ENCODE measurements at regions not wholly inside any gene's neighbourhood (a gene's known extent, or its start where the extent isn't known, plus 50 kb on each side); places are given as distances from the start of the nearest gene placed in this dataset.

DNA sequence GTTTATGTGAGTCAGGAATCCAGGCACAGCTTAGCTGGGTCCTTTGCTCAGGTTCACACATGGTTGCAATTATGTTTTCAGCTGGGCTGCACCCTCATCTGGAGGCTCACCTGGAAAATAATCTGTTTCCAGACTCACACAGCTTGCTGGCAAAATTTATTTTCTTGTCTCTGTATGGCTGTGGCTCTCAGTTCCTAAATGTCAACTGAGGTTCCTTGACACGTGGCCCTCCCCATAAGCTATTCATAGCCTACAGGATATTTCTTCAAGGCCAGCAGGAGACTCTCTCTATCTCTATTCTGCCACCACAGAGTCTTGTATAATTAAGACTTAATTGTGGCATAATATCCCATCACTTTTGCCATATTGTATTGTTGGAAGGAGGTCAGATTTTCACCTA, 732.0 kb downstream of the CDH18 start:
- BruUV-seq (replicated peaks): no TSS peak
- TF ChIP-seq ZNF672 (CRISPR knock-in tag; IDR thresholded peaks at IDR 0.05) (no peak), PAF1 (CRISPR knock-in tag; IDR thresholded peaks at IDR 0.05) (no peak), SRY (CRISPR knock-in tag; IDR thresholded peaks at IDR 0.05) (no peak), ZKSCAN5 (CRISPR knock-in tag; IDR thresholded peaks at IDR 0.05) (no peak), ZNF83 (CRISPR knock-in tag; IDR thresholded peaks at IDR 0.05; ENCODE audit: borderline replicate concordance) (no peak), KLF16 (CRISPR knock-in tag; IDR thresholded peaks at IDR 0.05) (no peak), JARID2 (CRISPR knock-in tag; IDR thresholded peaks at IDR 0.05; ENCODE audit: insufficient replicate concordance) (no peak), ZNF629 (CRISPR knock-in tag; conservative IDR thresholded peaks at IDR 0.05) (no peak), REPIN1 (CRISPR knock-in tag; IDR thresholded peaks at IDR 0.05; ENCODE audit: borderline replicate concordance, low read depth) (no peak), HCFC1 (IDR thresholded peaks at IDR 0.05; ENCODE audit: low read depth, low read length) (no peak), ZNF234 (CRISPR knock-in tag; conservative IDR thresholded peaks at IDR 0.05) (no peak)
- TF ChIP-seq, protein P1, sequence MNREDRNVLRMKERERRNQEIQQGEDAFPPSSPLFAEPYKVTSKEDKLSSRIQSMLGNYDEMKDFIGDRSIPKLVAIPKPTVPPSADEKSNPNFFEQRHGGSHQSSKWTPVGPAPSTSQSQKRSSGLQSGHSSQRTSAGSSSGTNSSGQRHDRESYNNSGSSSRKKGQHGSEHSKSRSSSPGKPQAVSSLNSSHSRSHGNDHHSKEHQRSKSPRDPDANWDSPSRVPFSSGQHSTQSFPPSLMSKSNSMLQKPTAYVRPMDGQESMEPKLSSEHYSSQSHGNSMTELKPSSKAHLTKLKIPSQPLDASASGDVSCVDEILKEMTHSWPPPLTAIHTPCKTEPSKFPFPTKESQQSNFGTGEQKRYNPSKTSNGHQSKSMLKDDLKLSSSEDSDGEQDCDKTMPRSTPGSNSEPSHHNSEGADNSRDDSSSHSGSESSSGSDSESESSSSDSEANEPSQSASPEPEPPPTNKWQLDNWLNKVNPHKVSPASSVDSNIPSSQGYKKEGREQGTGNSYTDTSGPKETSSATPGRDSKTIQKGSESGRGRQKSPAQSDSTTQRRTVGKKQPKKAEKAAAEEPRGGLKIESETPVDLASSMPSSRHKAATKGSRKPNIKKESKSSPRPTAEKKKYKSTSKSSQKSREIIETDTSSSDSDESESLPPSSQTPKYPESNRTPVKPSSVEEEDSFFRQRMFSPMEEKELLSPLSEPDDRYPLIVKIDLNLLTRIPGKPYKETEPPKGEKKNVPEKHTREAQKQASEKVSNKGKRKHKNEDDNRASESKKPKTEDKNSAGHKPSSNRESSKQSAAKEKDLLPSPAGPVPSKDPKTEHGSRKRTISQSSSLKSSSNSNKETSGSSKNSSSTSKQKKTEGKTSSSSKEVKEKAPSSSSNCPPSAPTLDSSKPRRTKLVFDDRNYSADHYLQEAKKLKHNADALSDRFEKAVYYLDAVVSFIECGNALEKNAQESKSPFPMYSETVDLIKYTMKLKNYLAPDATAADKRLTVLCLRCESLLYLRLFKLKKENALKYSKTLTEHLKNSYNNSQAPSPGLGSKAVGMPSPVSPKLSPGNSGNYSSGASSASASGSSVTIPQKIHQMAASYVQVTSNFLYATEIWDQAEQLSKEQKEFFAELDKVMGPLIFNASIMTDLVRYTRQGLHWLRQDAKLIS (CRISPR knock-in tag; IDR thresholded peaks at IDR 0.05): no peak
- TF ChIP-seq, protein P2, sequence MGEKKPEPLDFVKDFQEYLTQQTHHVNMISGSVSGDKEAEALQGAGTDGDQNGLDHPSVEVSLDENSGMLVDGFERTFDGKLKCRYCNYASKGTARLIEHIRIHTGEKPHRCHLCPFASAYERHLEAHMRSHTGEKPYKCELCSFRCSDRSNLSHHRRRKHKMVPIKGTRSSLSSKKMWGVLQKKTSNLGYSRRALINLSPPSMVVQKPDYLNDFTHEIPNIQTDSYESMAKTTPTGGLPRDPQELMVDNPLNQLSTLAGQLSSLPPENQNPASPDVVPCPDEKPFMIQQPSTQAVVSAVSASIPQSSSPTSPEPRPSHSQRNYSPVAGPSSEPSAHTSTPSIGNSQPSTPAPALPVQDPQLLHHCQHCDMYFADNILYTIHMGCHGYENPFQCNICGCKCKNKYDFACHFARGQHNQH (CRISPR knock-in tag; IDR thresholded peaks at IDR 0.05): no peak
- TF ChIP-seq, protein P3, sequence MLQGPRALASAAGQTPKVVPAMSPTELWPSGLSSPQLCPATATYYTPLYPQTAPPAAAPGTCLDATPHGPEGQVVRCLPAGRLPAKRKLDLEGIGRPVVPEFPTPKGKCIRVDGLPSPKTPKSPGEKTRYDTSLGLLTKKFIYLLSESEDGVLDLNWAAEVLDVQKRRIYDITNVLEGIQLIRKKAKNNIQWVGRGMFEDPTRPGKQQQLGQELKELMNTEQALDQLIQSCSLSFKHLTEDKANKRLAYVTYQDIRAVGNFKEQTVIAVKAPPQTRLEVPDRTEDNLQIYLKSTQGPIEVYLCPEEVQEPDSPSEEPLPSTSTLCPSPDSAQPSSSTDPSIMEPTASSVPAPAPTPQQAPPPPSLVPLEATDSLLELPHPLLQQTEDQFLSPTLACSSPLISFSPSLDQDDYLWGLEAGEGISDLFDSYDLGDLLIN (CRISPR knock-in tag; IDR thresholded peaks at IDR 0.05; ENCODE audit: borderline replicate concordance): no peak
- TF ChIP-seq, protein P4, sequence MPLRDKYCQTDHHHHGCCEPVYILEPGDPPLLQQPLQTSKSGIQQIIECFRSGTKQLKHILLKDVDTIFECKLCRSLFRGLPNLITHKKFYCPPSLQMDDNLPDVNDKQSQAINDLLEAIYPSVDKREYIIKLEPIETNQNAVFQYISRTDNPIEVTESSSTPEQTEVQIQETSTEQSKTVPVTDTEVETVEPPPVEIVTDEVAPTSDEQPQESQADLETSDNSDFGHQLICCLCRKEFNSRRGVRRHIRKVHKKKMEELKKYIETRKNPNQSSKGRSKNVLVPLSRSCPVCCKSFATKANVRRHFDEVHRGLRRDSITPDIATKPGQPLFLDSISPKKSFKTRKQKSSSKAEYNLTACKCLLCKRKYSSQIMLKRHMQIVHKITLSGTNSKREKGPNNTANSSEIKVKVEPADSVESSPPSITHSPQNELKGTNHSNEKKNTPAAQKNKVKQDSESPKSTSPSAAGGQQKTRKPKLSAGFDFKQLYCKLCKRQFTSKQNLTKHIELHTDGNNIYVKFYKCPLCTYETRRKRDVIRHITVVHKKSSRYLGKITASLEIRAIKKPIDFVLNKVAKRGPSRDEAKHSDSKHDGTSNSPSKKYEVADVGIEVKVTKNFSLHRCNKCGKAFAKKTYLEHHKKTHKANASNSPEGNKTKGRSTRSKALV (CRISPR knock-in tag; IDR thresholded peaks at IDR 0.05): no peak
- TF ChIP-seq, protein P5, sequence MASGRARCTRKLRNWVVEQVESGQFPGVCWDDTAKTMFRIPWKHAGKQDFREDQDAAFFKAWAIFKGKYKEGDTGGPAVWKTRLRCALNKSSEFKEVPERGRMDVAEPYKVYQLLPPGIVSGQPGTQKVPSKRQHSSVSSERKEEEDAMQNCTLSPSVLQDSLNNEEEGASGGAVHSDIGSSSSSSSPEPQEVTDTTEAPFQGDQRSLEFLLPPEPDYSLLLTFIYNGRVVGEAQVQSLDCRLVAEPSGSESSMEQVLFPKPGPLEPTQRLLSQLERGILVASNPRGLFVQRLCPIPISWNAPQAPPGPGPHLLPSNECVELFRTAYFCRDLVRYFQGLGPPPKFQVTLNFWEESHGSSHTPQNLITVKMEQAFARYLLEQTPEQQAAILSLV (CRISPR knock-in tag; IDR thresholded peaks at IDR 0.05; ENCODE audit: borderline replicate concordance): no peak

More for the DNA sequence above, 732.0 kb downstream of the CDH18 start:
- Histone ChIP-seq H3K79me2 (ENCODE audit: insufficient read depth, low read length) (no peaks in the 10 kb centered on the region), H3K4me2 (ENCODE audit: low read depth, low read length) (no peak overlapping the region), H3K9ac (ENCODE audit: insufficient read depth, low read depth, low read length) (no peak overlapping the region), H3K9me3 (ENCODE audit: low read length) (peaks cover 75% of the 10 kb centered on the region), H3K36me3 (replicated peaks in 1 of 2; ENCODE audit: control insufficient read depth in 1 of 2, insufficient read depth in 2 of 2, low read length in 2 of 2) (no peaks in the 10 kb centered on the region), H3K27ac (ENCODE audit: extremely low read length, insufficient read depth, low read length) (no peak overlapping the region), H3K4me3 (replicated peaks in 1 of 3; ENCODE audit: insufficient read depth in 1 of 3, low read depth in 2 of 3, low read length in 3 of 3) (no peak overlapping the region), H3K4me1 (ENCODE audit: insufficient read depth, low read length) (no peaks in the 10 kb centered on the region), H4K20me1 (ENCODE audit: insufficient read depth, low read length) (no peaks in the 10 kb centered on the region), H2AFZ (ENCODE audit: low read length) (no peak overlapping the region), H3K27me3 (ENCODE audit: control insufficient read depth in 1 of 2, insufficient read depth in 2 of 2, low read length in 2 of 2) (no peaks in the 10 kb centered on the region)
- ATAC-seq (no peak), DNase-seq (ENCODE audit: low spot score) (no peak), FAIRE-seq (no peak)
- intact Hi-C loops (cut with micrococcal nuclease; ENCODE audit: unreplicated experiment): no loop called here
- ChIA-PET CTCF (ENCODE audit: low intra/inter-chr PET ratio, low total read pairs) (no interaction called here), POLR2A (no interaction called here)
- in situ Hi-C loops (cut with HindIII; ENCODE audit: extremely low pct_ligation_motif_present, low pct_unique_long_range_greater_than_20kb): no loop called here
- WGBS (ENCODE audit: low lambda C conversion rate): 0% methylated on average over 1 of the region's 1 CpG

Data from HepG2 (cell line).